A549 (cell line): ENCODE measurements at regions not wholly inside any gene's neighbourhood (a gene's known extent, or its start where the extent isn't known, plus 50 kb on each side); places are given as distances from the start of the nearest gene placed in this dataset.

Source experiments
- ATAC-seq, 2 experiments: fragments of 200-7000 bp in 1 of 2; fragments of >200 bp in 1 of 2; cut with Nextera tagmentation in 1 of 2; cut with Tn5 transposase in 1 of 2; 3 replicates each; pipeline versions ENCODE4 v1.8.0 to v1.9.1; 2018 to 2020; ENCODE audit warnings: mild to moderate bottlenecking in 1 of 2, moderate library complexity in 1 of 2
- CTCF ChIA-PET: fragments of 300-600 bp; sonication (Branson Sonifier 250); formaldehyde crosslinking; extraction: SDS; loops from one replicate; lab custom pipeline; 2021; ENCODE audit warnings: antibody characterized with exemption, inconsistent platforms; lab: Yijun Ruan, JAX
- POLR2A ChIA-PET: fragments of 350-600 bp; formaldehyde crosslinking; extraction: SDS; loops from one replicate; lab custom pipeline; 2021; ENCODE audit warnings: antibody characterized with exemption, inconsistent platforms; lab: Yijun Ruan, JAX
- DNase-seq, 2 experiments: peaks; one replicate each; pipeline versions ENCODE4 v3.0.0 to v3.0.0-alpha.2; 2011 to 2016; ENCODE audit warnings: low read depth in 1 of 2, low spot score in 1 of 2
- FAIRE-seq: peaks from 2 replicates; lab custom pipeline; 2011; peaks lifted over from hg19 to GRCh38; lab: Jason Lieb, UNC
- H3K27ac ChIP-seq, 2 experiments: fragments of >200 bp; sonication (Bioruptor Twin); formaldehyde crosslinking; 3 replicates each; pipeline ENCODE4 v1.5.1; 2016 to 2017
- H3K4me1 ChIP-seq: fragments of >200 bp; sonication (Bioruptor Twin); formaldehyde crosslinking; 3 replicates; pipeline ENCODE4 v1.6.1; 2016
- H3K4me2 ChIP-seq: fragments of >200 bp; sonication (Bioruptor Twin); formaldehyde crosslinking; 3 replicates; pipeline ENCODE4 v1.6.1; 2016
- H3K4me3 ChIP-seq: fragments of >200 bp; sonication (Bioruptor Twin); formaldehyde crosslinking; 3 replicates; pipeline ENCODE4 v1.5.1; 2016
- H3K9me3 ChIP-seq: fragments of >200 bp; sonication (Bioruptor Twin); formaldehyde crosslinking; 3 replicates; pipeline ENCODE4 v1.6.1; 2016
- CEBPB ChIP-seq, 2 experiments: fragments of >200 bp in 1 of 2; sonication (Bioruptor Twin) in 1 of 2; formaldehyde crosslinking in 1 of 2; IDR thresholded peaks; 2 replicates each; pipeline ENCODE4 v1.6.1; 2012 to 2016
- CHD2 ChIP-seq: fragments of 150-350 bp; IDR thresholded peaks from 2 replicates; pipeline ENCODE4 v1.6.1; 2014; ENCODE audit warnings: low read length; ENCODE audit not compliant: partially characterized antibody
- CHD4 ChIP-seq: fragments of 200-600 bp; sonication (generic); IDR thresholded peaks from 2 replicates; pipeline ENCODE4 v1.6.1; 2016; ENCODE audit warnings: antibody characterized with exemption, mild to moderate bottlenecking, borderline replicate concordance
- CTCF ChIP-seq: fragments of >200 bp; sonication (Bioruptor Twin); formaldehyde crosslinking; IDR thresholded peaks from 3 replicates; pipeline ENCODE4 v1.5.1; 2016
- EHF ChIP-seq: fragments of 250-450 bp; sonication (Bioruptor Pico); IDR thresholded peaks from 2 replicates; pipeline ENCODE4 v1.5.0; 2020; ENCODE audit warnings: mild to moderate bottlenecking
- ESRRA ChIP-seq: fragments of 150-350 bp; IDR thresholded peaks from 2 replicates; pipeline ENCODE4 v1.6.1; 2014; ENCODE audit warnings: mild to moderate bottlenecking, low read length, borderline replicate concordance
- HEYL ChIP-seq: fragments of 250-450 bp; sonication (Bioruptor Pico); IDR thresholded peaks from 2 replicates; pipeline ENCODE4 v1.8.0; 2021; ENCODE audit warnings: mild to moderate bottlenecking, moderate library complexity
- HOXA7 ChIP-seq: fragments of 250-450 bp; sonication (Bioruptor Pico); IDR thresholded peaks from 2 replicates; pipeline ENCODE4 v1.5.0; 2020; ENCODE audit warnings: mild to moderate bottlenecking, moderate library complexity
- HOXB5 ChIP-seq: fragments of 250-450 bp; sonication (Bioruptor Pico); IDR thresholded peaks from 2 replicates; pipeline ENCODE4 v1.5.0; 2020; ENCODE audit warnings: mild to moderate bottlenecking, moderate library complexity
- MAFK ChIP-seq: fragments of 450-650 bp; IDR thresholded peaks from 2 replicates; pipeline ENCODE4 v1.6.1; 2014; ENCODE audit not compliant: partially characterized antibody
- MAX ChIP-seq: IDR thresholded peaks from 2 replicates; pipeline ENCODE4 v1.6.1; 2012
- MYC ChIP-seq: IDR thresholded peaks from 2 replicates; pipeline ENCODE4 v1.6.1; 2012; ENCODE audit warnings: mild to moderate bottlenecking, inconsistent platforms, low read length, improper control_type of control experiment, borderline replicate concordance
- NR3C1 ChIP-seq: fragments of >200 bp; sonication (Bioruptor Twin); formaldehyde crosslinking; IDR thresholded peaks from 3 replicates; pipeline ENCODE4 v1.6.1; 2017
- PBX3 ChIP-seq: IDR thresholded peaks from 2 replicates; pipeline ENCODE4 v1.6.1; 2012
- POLR2AphosphoS2 ChIP-seq: conservative IDR thresholded peaks from 2 replicates; pipeline ENCODE4 v1.6.1; 2012; ENCODE audit warnings: low read length, improper control_type of control experiment, inconsistent platforms
- RAD21 ChIP-seq, 2 experiments: fragments of >200 bp in 1 of 2; sonication (Bioruptor Twin) in 1 of 2; formaldehyde crosslinking in 1 of 2; IDR thresholded peaks in 1 of 2; conservative IDR thresholded peaks in 1 of 2; 2 replicates in 1 of 2; 3 replicates in 1 of 2; pipeline ENCODE4 v1.6.1; 2012 to 2018; ENCODE audit warnings: inconsistent platforms in 1 of 2
- SREBF2 ChIP-seq: fragments of 450-650 bp; IDR thresholded peaks from 2 replicates; pipeline ENCODE4 v1.6.1; 2014; ENCODE audit warnings: mild to moderate bottlenecking, moderate library complexity
- TP53 ChIP-seq: fragments of 250-450 bp; sonication (Bioruptor Pico); IDR thresholded peaks from 2 replicates; pipeline ENCODE4 v1.5.0; 2021; ENCODE audit warnings: mild to moderate bottlenecking, moderate library complexity
- ZNF302 ChIP-seq: fragments of 250-450 bp; sonication (Bioruptor Pico); IDR thresholded peaks from 2 replicates; pipeline ENCODE4 v1.9.0; 2021; ENCODE audit warnings: inconsistent platforms, mild to moderate bottlenecking, moderate library complexity
- WGBS: methylation state at CpG from one replicate; pipeline ENCODE4 v1.1.6; 2017; ENCODE audit errors: missing lambda C conversion rate; 5-methylcytosine and 5-hydroxymethylcytosine counted together
- TF ChIP-seq, protein P1 (sequence below): fragments of 250-450 bp; sonication (Bioruptor Pico); IDR thresholded peaks from 2 replicates; pipeline ENCODE4 v1.5.0; 2020; ENCODE audit warnings: low read depth, mild to moderate bottlenecking, moderate library complexity
- TF ChIP-seq, protein P2 (sequence below): fragments of 450-650 bp; IDR thresholded peaks from 2 replicates; pipeline ENCODE4 v1.6.1; 2014; ENCODE audit warnings: antibody characterized with exemption

DNA sequence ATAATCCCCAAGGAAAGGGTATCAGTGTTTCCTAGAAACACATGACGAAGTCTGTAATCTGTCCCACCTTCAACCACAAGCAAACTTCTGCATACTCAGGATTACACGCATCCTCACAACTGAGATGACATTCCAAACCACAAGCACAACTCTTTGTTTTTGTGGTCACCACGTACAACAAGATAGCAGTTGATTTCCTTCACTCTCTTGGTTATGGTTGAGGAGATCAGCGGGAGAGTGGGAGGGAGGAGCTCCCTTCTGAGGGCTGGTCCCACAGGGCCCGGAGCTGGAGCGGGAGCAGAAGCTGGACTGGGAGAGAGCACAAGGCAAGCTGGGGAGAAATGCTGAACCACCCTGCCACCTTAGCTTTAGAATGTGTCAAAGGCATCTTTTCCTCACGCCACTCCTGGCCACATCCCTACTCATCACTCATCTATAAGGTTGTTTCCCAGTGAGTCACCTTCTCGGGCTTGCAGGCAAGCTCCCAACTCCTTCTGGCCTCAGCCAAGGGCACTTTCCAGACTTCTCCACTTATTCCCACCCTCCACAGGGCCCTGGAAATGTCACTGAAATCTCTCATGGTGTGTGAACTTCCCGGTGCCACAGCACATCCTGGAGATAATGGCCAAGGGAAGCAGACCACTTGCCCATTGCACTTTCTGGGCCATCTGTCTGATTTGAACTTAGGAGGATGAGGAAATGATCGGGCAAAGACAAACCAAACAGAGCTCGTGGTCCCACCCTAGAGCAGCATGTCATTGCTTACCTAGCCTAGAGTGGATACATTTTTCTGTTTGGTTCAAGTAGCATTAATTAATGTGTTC is 98.9 kb upstream of the LGALSL start:
- H3K4me3 ChIP-seq: no peak overlapping the region
- H3K9me3 ChIP-seq: no peaks in the 10 kb centered on the region
- H3K27ac ChIP-seq: 0 out of 6 replicates have a peak overlapping the region, but pooled peaks of 1 of the 2 experiments have one; percentile 0
- no peak for TF ChIP-seq PBX3
- peak overlapping the region; percentile 39 for H3K4me2 ChIP-seq
- DNase-seq (peak; percentile 70 to 86), FAIRE-seq (no peak), ATAC-seq (peak; percentile 58 to 72; a peak in 4 of 6 replicates)
- CTCF ChIA-PET: interaction anchor here (1.0 to 19.1 kb wide), 5 partner anchors 9 to 203 kb away, joined by 3 to 192 read pairs (median 3); no protein-coding TSS in a partner anchor
- 49% methylated on average over 11 of the region's 11 CpGs for WGBS
- POLR2A ChIA-PET: interaction anchor here (0.6 to 1.1 kb wide), 2 partner anchors 13 to 99 kb away, joined by 3 to 7 read pairs; partner anchors contain the start of gene LGALSL
- peaks cover 17% of the 10 kb centered on the region for H3K4me1 ChIP-seq

DNA sequence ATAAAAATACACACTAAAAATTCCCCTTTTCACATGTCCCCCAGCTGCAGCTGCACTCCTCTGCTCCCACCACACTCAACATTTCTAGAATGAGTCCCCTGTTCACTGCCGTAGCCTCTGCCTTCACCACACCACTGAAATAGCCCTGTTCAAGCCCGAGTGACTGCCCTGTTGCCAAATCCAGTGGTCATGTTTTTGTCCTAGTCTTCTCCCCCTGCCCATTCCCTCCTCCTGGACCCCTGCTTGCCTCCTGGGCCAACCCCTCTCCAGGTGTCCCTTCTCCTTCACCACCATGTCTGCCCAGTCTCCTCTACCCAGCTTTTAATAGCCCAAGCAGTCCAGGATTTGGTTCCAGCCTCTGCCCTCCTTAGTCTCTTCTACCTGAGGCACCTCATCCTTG is 97.1 kb upstream of the LGALSL start:
- Histone ChIP-seq H3K4me3 (no peak overlapping the region), H3K27ac (no peak overlapping the region), H3K4me2 (no peak overlapping the region), H3K4me1 (peaks cover 23% of the 10 kb centered on the region), H3K9me3 (no peaks in the 10 kb centered on the region)
- DNase-seq: no peak
- ATAC-seq: no peak
- TF ChIP-seq POLR2AphosphoS2: no peak
- no peak for TF ChIP-seq RAD21 (conservative IDR thresholded peaks at IDR 0.05 in 1 of 2, IDR thresholded peaks at IDR 0.05 in 1 of 2)
- TF ChIP-seq CTCF: no peak
- TF ChIP-seq CEBPB (IDR thresholded peaks at IDR 0.05): no peak
- no peak for TF ChIP-seq ZNF302
- no peak for TF ChIP-seq MYC
- TF ChIP-seq HOXB5 (CRISPR knock-in tag): no peak
- TF ChIP-seq NR3C1: no peak
- no peak for TF ChIP-seq EHF (CRISPR knock-in tag)
- WGBS: 74% methylated on average over 2 of the region's 2 CpGs
- ChIA-PET POLR2A (no interaction called here), CTCF (interaction anchor here (0.6 to 19.1 kb wide), 3 partner anchors 27 to 508 kb away, joined by 4 to 192 read pairs (median 13); no protein-coding TSS in a partner anchor)
- FAIRE-seq: no peak

GRCh38 chr2:64359171-64359891 is 94.6 kb upstream of the LGALSL start:
- no peak for ATAC-seq
- ChIA-PET CTCF (interaction anchor here (0.7 to 6.0 kb wide), 6 partner anchors 12 to 164 kb away, joined by 3 to 38 read pairs (median 14); no protein-coding TSS in a partner anchor), POLR2A (interaction anchor here (1.2 kb wide), 1 partner anchor 95 kb away, joined by 10 read pairs; the partner anchor contains the start of gene LGALSL)
- no peak overlapping the region for H3K4me3 ChIP-seq
- H3K4me2 ChIP-seq: peak overlapping the region; percentile 48
- H3K4me1 ChIP-seq: peaks cover 23% of the 10 kb centered on the region
- peak overlapping the region; percentile 14 to 75; a peak in 5 of 6 replicates for H3K27ac ChIP-seq
- no peak for FAIRE-seq
- DNase-seq: no peak
- WGBS: 63% methylated on average over 4 of the region's 4 CpGs
- no peaks in the 10 kb centered on the region for H3K9me3 ChIP-seq
- TF ChIP-seq, protein P1, sequence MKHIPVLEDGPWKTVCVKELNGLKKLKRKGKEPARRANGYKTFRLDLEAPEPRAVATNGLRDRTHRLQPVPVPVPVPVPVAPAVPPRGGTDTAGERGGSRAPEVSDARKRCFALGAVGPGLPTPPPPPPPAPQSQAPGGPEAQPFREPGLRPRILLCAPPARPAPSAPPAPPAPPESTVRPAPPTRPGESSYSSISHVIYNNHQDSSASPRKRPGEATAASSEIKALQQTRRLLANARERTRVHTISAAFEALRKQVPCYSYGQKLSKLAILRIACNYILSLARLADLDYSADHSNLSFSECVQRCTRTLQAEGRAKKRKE (CRISPR knock-in tag): no peak
- no peak for TF ChIP-seq MAX
- no peak for TF ChIP-seq ESRRA
- TF ChIP-seq PBX3: no peak
- TF ChIP-seq TP53 (CRISPR knock-in tag): no peak
- TF ChIP-seq CHD4: no peak
- no peak for TF ChIP-seq HEYL (CRISPR knock-in tag)
- no peak for TF ChIP-seq NR3C1
- TF ChIP-seq, protein P2, sequence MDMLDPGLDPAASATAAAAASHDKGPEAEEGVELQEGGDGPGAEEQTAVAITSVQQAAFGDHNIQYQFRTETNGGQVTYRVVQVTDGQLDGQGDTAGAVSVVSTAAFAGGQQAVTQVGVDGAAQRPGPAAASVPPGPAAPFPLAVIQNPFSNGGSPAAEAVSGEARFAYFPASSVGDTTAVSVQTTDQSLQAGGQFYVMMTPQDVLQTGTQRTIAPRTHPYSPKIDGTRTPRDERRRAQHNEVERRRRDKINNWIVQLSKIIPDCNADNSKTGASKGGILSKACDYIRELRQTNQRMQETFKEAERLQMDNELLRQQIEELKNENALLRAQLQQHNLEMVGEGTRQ: no peak
- no peak for TF ChIP-seq SREBF2
- TF ChIP-seq CTCF: no peak
- no peak for TF ChIP-seq CHD2
- no peak for TF ChIP-seq HOXA7 (CRISPR knock-in tag)
- TF ChIP-seq MAFK: no peak
